ENCODE measurements at regions not wholly inside any gene's neighbourhood (a gene's known extent, or its start where the extent isn't known, plus 50 kb on each side); places are given as distances from the start of the nearest gene placed in this dataset.

DNA sequence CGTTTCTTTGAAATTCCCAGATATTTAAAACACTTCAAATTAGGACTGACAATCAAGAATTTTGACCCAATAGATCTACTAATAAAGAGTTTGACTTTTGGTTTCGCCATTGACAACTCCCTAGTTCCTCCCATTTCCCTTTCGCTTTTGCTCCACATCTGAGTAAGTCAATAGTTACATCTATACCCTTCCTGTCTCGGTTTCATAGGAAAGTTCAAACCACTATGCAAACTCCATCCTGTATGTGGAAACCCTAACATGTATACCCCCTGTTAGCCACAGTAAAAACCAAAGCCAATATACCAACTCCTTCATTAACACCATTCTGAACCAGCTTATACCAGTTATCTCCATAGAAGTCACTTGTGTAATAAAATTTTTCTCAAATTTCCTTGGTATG is 311.1 kb downstream of the MMUT start:
- TF ChIP-seq BACH2 (CRISPR knock-in tag; IDR thresholded peaks at IDR 0.05; ENCODE audit: borderline replicate concordance) (no peak), POU6F1 (CRISPR knock-in tag; IDR thresholded peaks at IDR 0.05; ENCODE audit: borderline replicate concordance, low read depth) (no peak), SNAI2 (CRISPR knock-in tag; IDR thresholded peaks at IDR 0.05) (no peak), ZFP3 (CRISPR knock-in tag; IDR thresholded peaks at IDR 0.05) (no peak), ARNTL (CRISPR knock-in tag; IDR thresholded peaks at IDR 0.05; ENCODE audit: borderline replicate concordance, low read depth) (no peak), TCF4 (CRISPR knock-in tag; IDR thresholded peaks at IDR 0.05; ENCODE audit: borderline replicate concordance) (no peak), ESRRG (CRISPR knock-in tag; IDR thresholded peaks at IDR 0.05) (no peak), RARB (CRISPR knock-in tag; IDR thresholded peaks at IDR 0.05) (no peak), PATZ1 (CRISPR knock-in tag; IDR thresholded peaks at IDR 0.05; ENCODE audit: borderline replicate concordance) (no peak), GLIS3 (CRISPR knock-in tag; IDR thresholded peaks at IDR 0.05) (no peak), ZNF8 (CRISPR knock-in tag; IDR thresholded peaks at IDR 0.05) (no peak), CREB5 (CRISPR knock-in tag; IDR thresholded peaks at IDR 0.05; ENCODE audit: low read depth) (no peak)
- TF ChIP-seq, protein P1, sequence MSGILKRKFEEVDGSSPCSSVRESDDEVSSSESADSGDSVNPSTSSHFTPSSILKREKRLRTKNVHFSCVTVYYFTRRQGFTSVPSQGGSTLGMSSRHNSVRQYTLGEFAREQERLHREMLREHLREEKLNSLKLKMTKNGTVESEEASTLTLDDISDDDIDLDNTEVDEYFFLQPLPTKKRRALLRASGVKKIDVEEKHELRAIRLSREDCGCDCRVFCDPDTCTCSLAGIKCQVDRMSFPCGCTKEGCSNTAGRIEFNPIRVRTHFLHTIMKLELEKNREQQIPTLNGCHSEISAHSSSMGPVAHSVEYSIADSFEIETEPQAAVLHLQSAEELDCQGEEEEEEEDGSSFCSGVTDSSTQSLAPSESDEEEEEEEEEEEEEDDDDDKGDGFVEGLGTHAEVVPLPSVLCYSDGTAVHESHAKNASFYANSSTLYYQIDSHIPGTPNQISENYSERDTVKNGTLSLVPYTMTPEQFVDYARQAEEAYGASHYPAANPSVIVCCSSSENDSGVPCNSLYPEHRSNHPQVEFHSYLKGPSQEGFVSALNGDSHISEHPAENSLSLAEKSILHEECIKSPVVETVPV (CRISPR knock-in tag; IDR thresholded peaks at IDR 0.05) = no peak
- TF ChIP-seq, protein P2, sequence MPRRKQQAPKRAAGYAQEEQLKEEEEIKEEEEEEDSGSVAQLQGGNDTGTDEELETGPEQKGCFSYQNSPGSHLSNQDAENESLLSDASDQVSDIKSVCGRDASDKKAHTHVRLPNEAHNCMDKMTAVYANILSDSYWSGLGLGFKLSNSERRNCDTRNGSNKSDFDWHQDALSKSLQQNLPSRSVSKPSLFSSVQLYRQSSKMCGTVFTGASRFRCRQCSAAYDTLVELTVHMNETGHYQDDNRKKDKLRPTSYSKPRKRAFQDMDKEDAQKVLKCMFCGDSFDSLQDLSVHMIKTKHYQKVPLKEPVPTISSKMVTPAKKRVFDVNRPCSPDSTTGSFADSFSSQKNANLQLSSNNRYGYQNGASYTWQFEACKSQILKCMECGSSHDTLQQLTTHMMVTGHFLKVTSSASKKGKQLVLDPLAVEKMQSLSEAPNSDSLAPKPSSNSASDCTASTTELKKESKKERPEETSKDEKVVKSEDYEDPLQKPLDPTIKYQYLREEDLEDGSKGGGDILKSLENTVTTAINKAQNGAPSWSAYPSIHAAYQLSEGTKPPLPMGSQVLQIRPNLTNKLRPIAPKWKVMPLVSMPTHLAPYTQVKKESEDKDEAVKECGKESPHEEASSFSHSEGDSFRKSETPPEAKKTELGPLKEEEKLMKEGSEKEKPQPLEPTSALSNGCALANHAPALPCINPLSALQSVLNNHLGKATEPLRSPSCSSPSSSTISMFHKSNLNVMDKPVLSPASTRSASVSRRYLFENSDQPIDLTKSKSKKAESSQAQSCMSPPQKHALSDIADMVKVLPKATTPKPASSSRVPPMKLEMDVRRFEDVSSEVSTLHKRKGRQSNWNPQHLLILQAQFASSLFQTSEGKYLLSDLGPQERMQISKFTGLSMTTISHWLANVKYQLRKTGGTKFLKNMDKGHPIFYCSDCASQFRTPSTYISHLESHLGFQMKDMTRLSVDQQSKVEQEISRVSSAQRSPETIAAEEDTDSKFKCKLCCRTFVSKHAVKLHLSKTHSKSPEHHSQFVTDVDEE (CRISPR knock-in tag; IDR thresholded peaks at IDR 0.05) = no peak
- no peak for ATAC-seq

DNA sequence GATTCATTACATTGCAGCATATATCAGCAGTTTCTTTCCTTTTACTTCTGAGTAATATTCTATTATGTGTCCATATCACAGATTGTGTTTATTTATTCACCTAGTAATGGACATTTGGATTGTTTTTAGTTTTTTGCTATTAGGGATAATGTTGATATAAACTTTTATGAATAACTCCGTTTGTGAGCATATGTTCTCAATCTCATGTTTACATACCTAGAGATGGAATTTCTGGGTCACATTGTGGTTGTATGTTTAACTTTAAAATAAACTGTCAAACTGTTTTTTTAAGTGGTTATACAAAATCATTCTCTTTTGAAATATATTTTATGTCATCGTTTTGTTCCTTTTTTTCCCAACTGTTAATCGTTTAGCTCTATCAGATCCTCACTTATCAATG is 311.6 kb downstream of the MMUT start:
- ATAC-seq = no peak
- no peak for TF ChIP-seq SNAI2 (CRISPR knock-in tag; IDR thresholded peaks at IDR 0.05)
- TF ChIP-seq ZNF8 (CRISPR knock-in tag; IDR thresholded peaks at IDR 0.05) = no peak
- no peak for TF ChIP-seq ARNTL (CRISPR knock-in tag; IDR thresholded peaks at IDR 0.05; ENCODE audit: borderline replicate concordance, low read depth)
- TF ChIP-seq CSDC2 (CRISPR knock-in tag; IDR thresholded peaks at IDR 0.05) = no peak
- no peak for TF ChIP-seq ZNF70 (CRISPR knock-in tag; IDR thresholded peaks at IDR 0.05)
- no peak for TF ChIP-seq POU6F1 (CRISPR knock-in tag; IDR thresholded peaks at IDR 0.05; ENCODE audit: borderline replicate concordance, low read depth)
- no peak for TF ChIP-seq GLIS3 (CRISPR knock-in tag; IDR thresholded peaks at IDR 0.05)
- TF ChIP-seq RARB (CRISPR knock-in tag; IDR thresholded peaks at IDR 0.05) = no peak
- no peak for TF ChIP-seq ESRRG (CRISPR knock-in tag; IDR thresholded peaks at IDR 0.05)
- no peak for TF ChIP-seq ZFP3 (CRISPR knock-in tag; IDR thresholded peaks at IDR 0.05)

DNA sequence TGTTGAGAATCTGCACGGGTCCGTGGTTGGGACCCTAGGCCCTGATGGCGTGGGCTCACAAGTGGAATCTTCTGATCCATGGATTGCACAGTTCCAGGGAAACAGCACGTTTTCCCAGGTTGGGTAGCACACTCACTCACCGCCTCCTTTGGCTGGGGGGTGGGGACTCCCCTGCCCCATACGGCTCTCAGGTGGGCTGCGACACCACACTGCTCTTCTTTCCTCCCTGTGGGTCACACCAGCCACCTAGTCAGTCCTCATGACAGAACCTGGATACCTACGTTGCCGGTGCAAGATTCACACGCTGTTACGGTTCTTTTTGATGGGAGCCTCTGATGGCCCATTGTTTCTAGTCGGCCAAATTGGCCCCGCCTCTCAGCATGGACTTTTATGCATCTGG is 312.0 kb downstream of the MMUT start:
- no peak for ATAC-seq
- TF ChIP-seq, protein P1 (CRISPR knock-in tag; IDR thresholded peaks at IDR 0.05) = no peak
- no peak for TF ChIP-seq CSDC2 (CRISPR knock-in tag; IDR thresholded peaks at IDR 0.05)
- TF ChIP-seq ZC3H10 (CRISPR knock-in tag; IDR thresholded peaks at IDR 0.05) = no peak
- TF ChIP-seq BACH2 (CRISPR knock-in tag; IDR thresholded peaks at IDR 0.05; ENCODE audit: borderline replicate concordance) = no peak
- no peak for TF ChIP-seq ISL1 (CRISPR knock-in tag; IDR thresholded peaks at IDR 0.05)
- TF ChIP-seq TCF4 (CRISPR knock-in tag; IDR thresholded peaks at IDR 0.05; ENCODE audit: borderline replicate concordance) = no peak
- TF ChIP-seq POU6F1 (CRISPR knock-in tag; IDR thresholded peaks at IDR 0.05; ENCODE audit: borderline replicate concordance, low read depth) = no peak
- TF ChIP-seq TOX (CRISPR knock-in tag; IDR thresholded peaks at IDR 0.05; ENCODE audit: borderline replicate concordance) = no peak
- TF ChIP-seq PPARA (CRISPR knock-in tag; IDR thresholded peaks at IDR 0.05; ENCODE audit: borderline replicate concordance) = no peak
- no peak for TF ChIP-seq RARB (CRISPR knock-in tag; IDR thresholded peaks at IDR 0.05)
- no peak for TF ChIP-seq ZFP30 (CRISPR knock-in tag; IDR thresholded peaks at IDR 0.05)
- no peak for TF ChIP-seq CREB5 (CRISPR knock-in tag; IDR thresholded peaks at IDR 0.05; ENCODE audit: low read depth)

Data from SK-N-SH treated with all-trans-retinoic acid at 6 μM for 48 hours (cell line).